Keratinocyte (primary cell): ENCODE measurements at regions not wholly inside any gene's neighbourhood (a gene's known extent, or its start where the extent isn't known, plus 50 kb on each side); places are given as distances from the start of the nearest gene placed in this dataset.
"Not testable (repeated sequence)": the region's sequence is repeated elsewhere in the genome, so short reads cannot be mapped to it uniquely, and the experiment has no call there.

ENCODE experiments used
- DNase-seq: peaks from one replicate; pipeline ENCODE4 v3.0.0-alpha.2; 2011; ENCODE audit warnings: low read depth, missing footprints, low spot score
- FAIRE-seq: peaks from 2 replicates; lab custom pipeline; 2011; peaks lifted over from hg19 to GRCh38; lab: Jason Lieb, UNC
- H2AFZ ChIP-seq: 2 replicates; pipeline ENCODE4 v1.6.0; 2012; ENCODE audit warnings: low read length, control low read depth, inconsistent platforms; ENCODE audit not compliant: control insufficient read depth
- H3K27ac ChIP-seq: 2 replicates; pipeline ENCODE4 v1.5.1; 2011; ENCODE audit warnings: low read length; ENCODE audit not compliant: control insufficient read depth, insufficient read depth
- H3K27me3 ChIP-seq: 3 replicates; pipeline ENCODE4 v1.6.0; 2011; ENCODE audit warnings: low read length; ENCODE audit not compliant: control insufficient read depth, insufficient read depth; ENCODE audit errors: extremely low read depth
- H3K36me3 ChIP-seq, 2 experiments: 2 replicates in 1 of 2; 3 replicates in 1 of 2; pipeline ENCODE4 v1.5.1; 2011; ENCODE audit warnings: low read length in 2 of 2, mild to moderate bottlenecking in 1 of 2; ENCODE audit not compliant: control insufficient read depth in 2 of 2, insufficient read depth in 2 of 2; ENCODE audit errors: extremely low read depth in 1 of 2
- H3K4me1 ChIP-seq: 3 replicates; pipeline ENCODE4 v1.5.1; 2011; ENCODE audit warnings: low read length; ENCODE audit not compliant: control insufficient read depth, insufficient read depth; ENCODE audit errors: extremely low read depth
- H3K4me2 ChIP-seq: 3 replicates; pipeline ENCODE4 v1.6.0; 2011; ENCODE audit warnings: low read depth, low read length; ENCODE audit not compliant: control insufficient read depth, insufficient read depth; ENCODE audit errors: extremely low read depth
- H3K4me3 ChIP-seq, 3 experiments: fragments of 200-600 bp in 1 of 3; sonication (generic) in 1 of 3; 2 replicates in 2 of 3; 3 replicates in 1 of 3; pipeline ENCODE4 v1.5.1; 2011 to 2016; ENCODE audit warnings: low read length in 3 of 3, mild to moderate bottlenecking in 3 of 3, control low read depth in 2 of 3, inconsistent platforms in 1 of 3, low read depth in 1 of 3, mixed read lengths in 1 of 3, mixed run types in 1 of 3, moderate library complexity in 1 of 3; ENCODE audit not compliant: control insufficient read depth in 2 of 3, insufficient read depth in 2 of 3; ENCODE audit errors: extremely low read depth in 1 of 3
- H3K79me2 ChIP-seq: 2 replicates; pipeline ENCODE4 v1.6.0; 2012; ENCODE audit warnings: low read length; ENCODE audit not compliant: control insufficient read depth, insufficient read depth
- H3K9ac ChIP-seq: 3 replicates; pipeline ENCODE4 v1.6.0; 2011; ENCODE audit warnings: low read length; ENCODE audit not compliant: control insufficient read depth, insufficient read depth; ENCODE audit errors: extremely low read depth
- H3K9me1 ChIP-seq: 3 replicates; pipeline ENCODE4 v1.6.0; 2011; ENCODE audit warnings: low read length; ENCODE audit not compliant: control insufficient read depth, insufficient read depth; ENCODE audit errors: extremely low read depth
- H3K9me3 ChIP-seq: 2 replicates; pipeline ENCODE4 v1.5.1; 2012; ENCODE audit warnings: low read depth, low read length; ENCODE audit not compliant: control insufficient read depth
- H4K20me1 ChIP-seq: 3 replicates; pipeline ENCODE4 v1.6.0; 2011; ENCODE audit warnings: low read length; ENCODE audit not compliant: control insufficient read depth, insufficient read depth; ENCODE audit errors: extremely low read depth
- EZH2 ChIP-seq: IDR thresholded peaks from one replicate; pipeline ENCODE4 v1.6.1; 2012; ENCODE audit warnings: inconsistent platforms, mild to moderate bottlenecking, low read length, moderate library complexity
- dilution Hi-C: fragments of 300-500 bp; cut with MboI; formaldehyde crosslinking; loops from one replicate; pipeline ENCODE4 v1.7.0; 2020; ENCODE audit warnings: low sequenced_read_pairs; ENCODE audit not compliant: extremely low pct_ligation_motif_present
- TF ChIP-seq, protein P1 (sequence below), 3 experiments: IDR thresholded peaks in 1 of 3; conservative IDR thresholded peaks in 1 of 3; optimal IDR thresholded peaks in 1 of 3; 2 replicates in 2 of 3; 3 replicates in 1 of 3; pipeline versions ENCODE3 to v1.5.1; 2011; ENCODE audit warnings: low read length in 3 of 3, mild to moderate bottlenecking in 3 of 3, moderate library complexity in 2 of 3, control low read depth in 1 of 3, inconsistent platforms in 1 of 3; ENCODE audit not compliant: insufficient read depth in 2 of 3; ENCODE audit errors: extremely low read depth in 1 of 3

DNA sequence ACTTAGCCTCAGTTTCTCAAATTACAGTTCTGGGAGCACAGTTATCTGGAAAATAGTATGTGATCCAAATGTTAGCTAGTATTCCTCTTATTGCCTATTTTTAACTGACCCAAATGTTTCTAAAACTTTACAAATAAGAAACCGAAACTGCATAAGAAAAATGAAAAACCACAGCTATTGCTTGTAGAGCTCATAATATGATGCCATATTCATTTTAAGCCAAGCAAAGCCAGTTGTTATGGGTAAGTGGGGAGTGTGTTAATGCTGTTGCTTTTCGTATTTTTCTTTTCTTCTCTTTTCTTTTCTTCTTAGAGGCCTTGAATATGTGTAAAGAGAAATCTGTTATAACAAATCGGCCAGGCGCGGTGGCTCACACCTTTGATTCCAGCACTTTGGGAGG is 447.4 kb upstream of the TUSC1 start:
- no peaks in the 10 kb centered on the region for H3K4me1 ChIP-seq
- no peak overlapping the region for H3K4me3 ChIP-seq
- H3K9me3 ChIP-seq, result no peaks in the 10 kb centered on the region
- H3K27ac ChIP-seq, result no peak overlapping the region
- no peaks in the 10 kb centered on the region for H3K9me1 ChIP-seq
- FAIRE-seq, result no peak
- no peaks in the 10 kb centered on the region for H3K36me3 ChIP-seq
- no peaks in the 10 kb centered on the region for H3K27me3 ChIP-seq
- TF ChIP-seq, protein P1, sequence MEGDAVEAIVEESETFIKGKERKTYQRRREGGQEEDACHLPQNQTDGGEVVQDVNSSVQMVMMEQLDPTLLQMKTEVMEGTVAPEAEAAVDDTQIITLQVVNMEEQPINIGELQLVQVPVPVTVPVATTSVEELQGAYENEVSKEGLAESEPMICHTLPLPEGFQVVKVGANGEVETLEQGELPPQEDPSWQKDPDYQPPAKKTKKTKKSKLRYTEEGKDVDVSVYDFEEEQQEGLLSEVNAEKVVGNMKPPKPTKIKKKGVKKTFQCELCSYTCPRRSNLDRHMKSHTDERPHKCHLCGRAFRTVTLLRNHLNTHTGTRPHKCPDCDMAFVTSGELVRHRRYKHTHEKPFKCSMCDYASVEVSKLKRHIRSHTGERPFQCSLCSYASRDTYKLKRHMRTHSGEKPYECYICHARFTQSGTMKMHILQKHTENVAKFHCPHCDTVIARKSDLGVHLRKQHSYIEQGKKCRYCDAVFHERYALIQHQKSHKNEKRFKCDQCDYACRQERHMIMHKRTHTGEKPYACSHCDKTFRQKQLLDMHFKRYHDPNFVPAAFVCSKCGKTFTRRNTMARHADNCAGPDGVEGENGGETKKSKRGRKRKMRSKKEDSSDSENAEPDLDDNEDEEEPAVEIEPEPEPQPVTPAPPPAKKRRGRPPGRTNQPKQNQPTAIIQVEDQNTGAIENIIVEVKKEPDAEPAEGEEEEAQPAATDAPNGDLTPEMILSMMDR (optimal IDR thresholded peaks at IDR 0.05 in 1 of 3, IDR thresholded peaks at IDR 0.05 in 1 of 3, conservative IDR thresholded peaks at IDR 0.05 in 1 of 3; ENCODE audit: extremely low read depth in 1 of 3, insufficient read depth in 2 of 3, low read length in 3 of 3), result no peak
- TF ChIP-seq EZH2, result no peak
- dilution Hi-C loops, result no loop called here
- no peaks in the 10 kb centered on the region for H3K79me2 ChIP-seq
- DNase-seq, result no peak
- no peaks in the 10 kb centered on the region for H4K20me1 ChIP-seq
- no peak overlapping the region for H3K9ac ChIP-seq
- no peak overlapping the region for H2AFZ ChIP-seq
- H3K4me2 ChIP-seq, result no peak overlapping the region

DNA sequence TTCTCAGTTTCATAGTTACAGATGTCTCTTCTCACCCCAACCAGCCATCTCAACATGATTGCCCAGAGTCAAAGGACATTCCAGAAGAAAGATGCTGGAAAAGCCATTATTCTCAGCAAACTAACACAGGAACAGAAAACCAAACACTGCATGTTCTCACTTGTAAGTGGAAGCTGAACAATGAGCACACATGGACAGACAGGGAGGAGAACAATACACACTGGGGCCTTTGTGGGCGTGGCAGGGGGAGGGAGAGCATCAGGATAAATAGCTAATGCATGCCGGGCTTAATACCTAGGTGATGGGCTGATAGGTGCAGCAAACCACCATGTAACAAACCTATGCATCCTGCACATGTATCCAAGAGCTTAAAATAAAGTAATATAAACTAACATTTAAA is 437.8 kb upstream of the TUSC1 start:
- H3K27ac ChIP-seq, DNase-seq, H3K79me2 ChIP-seq, FAIRE-seq, H3K27me3 ChIP-seq, H3K4me1 ChIP-seq, H3K36me3 ChIP-seq, H3K9me3 ChIP-seq, H3K9ac ChIP-seq, H4K20me1 ChIP-seq, dilution Hi-C loops, H2AFZ ChIP-seq, H3K9me1 ChIP-seq, H3K4me3 ChIP-seq, H3K4me2 ChIP-seq: not testable (repeated sequence)

DNA sequence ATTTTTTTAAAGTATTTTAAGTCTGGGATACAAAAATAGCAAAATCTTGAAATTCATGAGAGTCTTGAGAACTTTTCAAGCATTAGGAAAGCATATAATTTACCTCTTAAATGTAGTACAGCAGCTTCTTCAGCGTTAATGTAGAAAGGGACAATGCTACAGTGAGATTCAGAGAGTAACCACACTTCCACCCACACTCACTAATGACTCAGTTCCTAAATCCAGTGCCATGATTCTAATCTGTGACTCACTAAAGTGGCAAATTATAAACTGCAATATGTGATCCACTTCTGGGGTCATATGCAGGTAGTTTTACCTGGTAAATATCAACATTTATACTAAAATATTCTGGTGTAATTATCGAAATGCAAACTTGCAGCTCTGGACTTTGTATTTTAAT is 434.5 kb upstream of the TUSC1 start:
- no peaks in the 10 kb centered on the region for H3K27me3 ChIP-seq
- no peak overlapping the region for H3K4me2 ChIP-seq
- no peak overlapping the region for H3K27ac ChIP-seq
- H3K9me1 ChIP-seq, result no peaks in the 10 kb centered on the region
- DNase-seq (no peak), FAIRE-seq (no peak)
- dilution Hi-C loops, result no loop called here
- no peak overlapping the region for H3K9ac ChIP-seq
- no peak overlapping the region for H3K4me3 ChIP-seq
- H4K20me1 ChIP-seq, result no peaks in the 10 kb centered on the region
- no peaks in the 10 kb centered on the region for H3K9me3 ChIP-seq
- TF ChIP-seq, protein P1 (optimal IDR thresholded peaks at IDR 0.05 in 1 of 3, IDR thresholded peaks at IDR 0.05 in 1 of 3, conservative IDR thresholded peaks at IDR 0.05 in 1 of 3; ENCODE audit: extremely low read depth in 1 of 3, insufficient read depth in 2 of 3, low read length in 3 of 3), result no peak
- no peak for TF ChIP-seq EZH2
- no peaks in the 10 kb centered on the region for H3K79me2 ChIP-seq
- no peak overlapping the region for H2AFZ ChIP-seq
- no peaks in the 10 kb centered on the region for H3K4me1 ChIP-seq
- no peaks in the 10 kb centered on the region for H3K36me3 ChIP-seq
